ENCODE measurements at regions not wholly inside any gene's neighbourhood (a gene's known extent, or its start where the extent isn't known, plus 50 kb on each side); places are given as distances from the start of the nearest gene placed in this dataset.
A peak's percentile ranks its signal among the peaks of the same experiment; 100 is the strongest.
"Not testable (repeated sequence)": the region's sequence is repeated elsewhere in the genome, so short reads cannot be mapped to it uniquely, and the experiment has no call there.

- in situ Hi-C loops (cut with MboI; ENCODE audit: low pct_unique_long_range_greater_than_20kb, low sequenced_read_pairs), result no loop called here
Measured at GRCh38 chr2:143928184-143928583, 591.7 kb downstream of the ZEB2 start.

GRCh38 chr2:143926736-143927135, 593.2 kb downstream of the ZEB2 start:
- in situ Hi-C loops (cut with MboI; ENCODE audit: low pct_unique_long_range_greater_than_20kb, low sequenced_read_pairs), result no loop called here
- no peak for DNase-seq

More at GRCh38 chr2:143928184-143928583, 591.7 kb downstream of the ZEB2 start:
- no peak for DNase-seq

GRCh38 chr2:143922261-143922830, 597.6 kb downstream of the ZEB2 start:
- DNase-seq; in situ Hi-C loops (cut with MboI; ENCODE audit: low pct_unique_long_range_greater_than_20kb, low sequenced_read_pairs): not testable (repeated sequence)

- in situ Hi-C loops (cut with MboI; ENCODE audit: low pct_unique_long_range_greater_than_20kb, low sequenced_read_pairs), result no loop called here
Measured at GRCh38 chr2:143918465-143918989, 601.4 kb downstream of the ZEB2 start.

GRCh38 chr2:143916781-143917180, 603.1 kb downstream of the ZEB2 start:
- in situ Hi-C loops (cut with MboI; ENCODE audit: low pct_unique_long_range_greater_than_20kb, low sequenced_read_pairs), result no loop called here
- no peak for DNase-seq

More at GRCh38 chr2:143918465-143918989, 601.4 kb downstream of the ZEB2 start:
- DNase-seq, result no peak

- in situ Hi-C loops (cut with MboI; ENCODE audit: low pct_unique_long_range_greater_than_20kb, low sequenced_read_pairs), result no loop called here
Measured at GRCh38 chr2:143909577-143910353, 610.2 kb downstream of the ZEB2 start.

GRCh38 chr2:143908843-143909242, 611.1 kb downstream of the ZEB2 start:
- no peak for DNase-seq
- in situ Hi-C loops (cut with MboI; ENCODE audit: low pct_unique_long_range_greater_than_20kb, low sequenced_read_pairs), result no loop called here

More at GRCh38 chr2:143909577-143910353, 610.2 kb downstream of the ZEB2 start:
- no peak for DNase-seq

GRCh38 chr2:143907801-143908200, 612.1 kb downstream of the ZEB2 start:
- in situ Hi-C loops (cut with MboI; ENCODE audit: low pct_unique_long_range_greater_than_20kb, low sequenced_read_pairs), result no loop called here
- no peak for DNase-seq

GRCh38 chr2:143906850-143907249, 613.1 kb downstream of the ZEB2 start:
- no peak for DNase-seq
- in situ Hi-C loops (cut with MboI; ENCODE audit: low pct_unique_long_range_greater_than_20kb, low sequenced_read_pairs), result no loop called here

GRCh38 chr2:143905587-143905986, 614.3 kb downstream of the ZEB2 start:
- no peak for DNase-seq

GRCh38 chr2:143903172-143903856, 616.6 kb downstream of the ZEB2 start:
- DNase-seq, result no peak

More at GRCh38 chr2:143905587-143905986, 614.3 kb downstream of the ZEB2 start:
- in situ Hi-C loops (cut with MboI; ENCODE audit: low pct_unique_long_range_greater_than_20kb, low sequenced_read_pairs), result no loop called here

GRCh38 chr2:143901185-143901842, 618.6 kb downstream of the ZEB2 start:
- in situ Hi-C loops (cut with MboI; ENCODE audit: low pct_unique_long_range_greater_than_20kb, low sequenced_read_pairs), result no loop called here

More at GRCh38 chr2:143903172-143903856, 616.6 kb downstream of the ZEB2 start:
- in situ Hi-C loops (cut with MboI; ENCODE audit: low pct_unique_long_range_greater_than_20kb, low sequenced_read_pairs), result no loop called here

GRCh38 chr2:143899987-143900386, 619.9 kb downstream of the ZEB2 start:
- no peak for DNase-seq
- in situ Hi-C loops (cut with MboI; ENCODE audit: low pct_unique_long_range_greater_than_20kb, low sequenced_read_pairs), result no loop called here

More at GRCh38 chr2:143901185-143901842, 618.6 kb downstream of the ZEB2 start:
- DNase-seq, result peak; percentile 66

- in situ Hi-C loops (cut with MboI; ENCODE audit: low pct_unique_long_range_greater_than_20kb, low sequenced_read_pairs), result no loop called here
- DNase-seq, result no peak
Measured at GRCh38 chr2:143893371-143893770, 626.5 kb downstream of the ZEB2 start.

- in situ Hi-C loops (cut with MboI; ENCODE audit: low pct_unique_long_range_greater_than_20kb, low sequenced_read_pairs), result no loop called here
- no peak for DNase-seq
Measured at GRCh38 chr2:143891879-143892308, 628.0 kb downstream of the ZEB2 start.

GRCh38 chr2:143890798-143891197, 629.1 kb downstream of the ZEB2 start:
- in situ Hi-C loops (cut with MboI; ENCODE audit: low pct_unique_long_range_greater_than_20kb, low sequenced_read_pairs), result no loop called here

GRCh38 chr2:143889216-143889615, 630.7 kb downstream of the ZEB2 start:
- no peak for DNase-seq
- in situ Hi-C loops (cut with MboI; ENCODE audit: low pct_unique_long_range_greater_than_20kb, low sequenced_read_pairs), result no loop called here

More at GRCh38 chr2:143890798-143891197, 629.1 kb downstream of the ZEB2 start:
- no peak for DNase-seq

GRCh38 chr2:143885461-143885860, 634.5 kb downstream of the ZEB2 start:
- in situ Hi-C loops (cut with MboI; ENCODE audit: low pct_unique_long_range_greater_than_20kb, low sequenced_read_pairs), result no loop called here
- DNase-seq, result no peak

- DNase-seq, result no peak
- in situ Hi-C loops (cut with MboI; ENCODE audit: low pct_unique_long_range_greater_than_20kb, low sequenced_read_pairs), result no loop called here
Measured at GRCh38 chr2:143881246-143881645, 638.7 kb downstream of the ZEB2 start.

Data from KBM-7 (cell line).